Activated naive CD4-positive, alpha-beta T cell treated with Interleukin-2 at 50 U/mL for 16 hours (primary cell): ENCODE measurements at regions not wholly inside any gene's neighbourhood (a gene's known extent, or its start where the extent isn't known, plus 50 kb on each side); places are given as distances from the start of the nearest gene placed in this dataset.
"Not testable (repeated sequence)": the region's sequence is repeated elsewhere in the genome, so short reads cannot be mapped to it uniquely, and the experiment has no call there.

ENCODE experiments used
- DNase-seq: peaks from one replicate; pipeline ENCODE4 v3.0.0-alpha.2; 2020

- DNase-seq = not testable (repeated sequence)
Observed at GRCh38 chr5:102154791-102155605, 141.1 kb downstream of the SLCO4C1 start.

- DNase-seq = no peak
Observed at GRCh38 chr5:102154291-102154690, 141.8 kb downstream of the SLCO4C1 start.

- no peak for DNase-seq
Observed at GRCh38 chr5:102153003-102153759, 142.9 kb downstream of the SLCO4C1 start.

GRCh38 chr5:102139029-102139428 is 157.1 kb downstream of the SLCO4C1 start:
- DNase-seq = no peak

GRCh38 chr5:102138243-102138653 is 157.8 kb downstream of the SLCO4C1 start:
- DNase-seq = no peak

- no peak for DNase-seq
Observed at GRCh38 chr5:102130890-102131289, 165.2 kb downstream of the SLCO4C1 start.

GRCh38 chr5:102130386-102130785 is 165.7 kb downstream of the SLCO4C1 start:
- DNase-seq = no peak

- no peak for DNase-seq
Observed at GRCh38 chr5:102119252-102119651, 176.8 kb downstream of the SLCO4C1 start.

- no peak for DNase-seq
Observed at GRCh38 chr5:102115736-102116135, 180.3 kb downstream of the SLCO4C1 start.

- no peak for DNase-seq
Observed at GRCh38 chr5:102114525-102115069, 181.5 kb downstream of the SLCO4C1 start.

GRCh38 chr5:102107865-102108264 is 188.2 kb downstream of the SLCO4C1 start:
- DNase-seq = no peak

GRCh38 chr5:102106599-102106998 is 189.5 kb downstream of the SLCO4C1 start:
- DNase-seq = no peak

GRCh38 chr5:102099766-102100331 is 196.2 kb downstream of the SLCO4C1 start:
- no peak for DNase-seq

GRCh38 chr5:102099083-102099482 is 197.0 kb downstream of the SLCO4C1 start:
- DNase-seq = not testable (repeated sequence)

- not testable (repeated sequence) for DNase-seq
Observed at GRCh38 chr5:102098606-102099005, 197.5 kb downstream of the SLCO4C1 start.

- DNase-seq = no peak
Observed at GRCh38 chr5:102090770-102091169, 205.3 kb downstream of the SLCO4C1 start.

GRCh38 chr5:102089883-102090282 is 206.2 kb downstream of the SLCO4C1 start:
- DNase-seq = no peak

- DNase-seq = no peak
Observed at GRCh38 chr5:102087906-102088305, 208.2 kb downstream of the SLCO4C1 start.

GRCh38 chr5:102080288-102080687 is 215.8 kb downstream of the SLCO4C1 start:
- no peak for DNase-seq

GRCh38 chr5:102077920-102078319 is 218.2 kb downstream of the SLCO4C1 start:
- DNase-seq = no peak

GRCh38 chr5:102069974-102070373 is 226.1 kb downstream of the SLCO4C1 start:
- no peak for DNase-seq

- no peak for DNase-seq
Observed at GRCh38 chr5:102068870-102069269, 227.2 kb downstream of the SLCO4C1 start.

GRCh38 chr5:102049517-102049916 is 246.6 kb downstream of the SLCO4C1 start:
- DNase-seq = no peak
